Smooth muscle cell (in vitro differentiated cells): ENCODE measurements at regions not wholly inside any gene's neighbourhood (a gene's known extent, or its start where the extent isn't known, plus 50 kb on each side); places are given as distances from the start of the nearest gene placed in this dataset.

Experiments
- DNase-seq: peaks from one replicate; lab custom pipeline; 2025; ENCODE audit not compliant: unreplicated experiment; lab: John Stamatoyannopoulos, UW
- H2AFZ ChIP-seq: fragments of 200-600 bp; sonication (generic); 2 replicates; pipeline ENCODE4 v1.6.0; 2016; ENCODE audit warnings: antibody characterized with exemption, low read depth, mild to moderate bottlenecking
- H3F3A ChIP-seq: fragments of 200-600 bp; sonication (generic); 2 replicates; pipeline ENCODE4 v1.6.0; 2017; ENCODE audit warnings: antibody characterized with exemption, low read depth
- H3K27ac ChIP-seq: fragments of 200-600 bp; sonication (generic); 2 replicates; pipeline ENCODE4 v1.5.1; 2016; ENCODE audit warnings: low read depth, mild to moderate bottlenecking
- H3K27me3 ChIP-seq: fragments of 200-600 bp; sonication (generic); 2 replicates; pipeline ENCODE4 v1.6.1; 2016; ENCODE audit warnings: low read depth, mild to moderate bottlenecking
- H3K36me3 ChIP-seq: fragments of 200-600 bp; sonication (generic); 2 replicates; pipeline ENCODE4 v1.5.1; 2016; ENCODE audit warnings: low read depth
- H3K4me1 ChIP-seq: fragments of 200-600 bp; sonication (generic); 2 replicates; pipeline ENCODE4 v1.5.1; 2016; ENCODE audit warnings: low read depth
- H3K4me2 ChIP-seq: fragments of 200-600 bp; sonication (generic); 2 replicates; pipeline ENCODE4 v1.6.0; 2016; ENCODE audit warnings: mild to moderate bottlenecking
- H3K4me3 ChIP-seq: fragments of 200-600 bp; sonication (generic); 2 replicates; pipeline ENCODE4 v1.5.1; 2016; ENCODE audit warnings: mild to moderate bottlenecking
- H3K79me2 ChIP-seq: fragments of 200-600 bp; sonication (generic); 2 replicates; pipeline ENCODE4 v1.6.0; 2016; ENCODE audit warnings: low read depth, mild to moderate bottlenecking
- H3K9ac ChIP-seq: fragments of 200-600 bp; sonication (generic); 2 replicates; pipeline ENCODE4 v1.6.0; 2016; ENCODE audit warnings: low read depth
- H3K9me3 ChIP-seq: fragments of 200-600 bp; sonication (generic); replicated peaks from 2 replicates; pipeline ENCODE4 v1.5.1; 2016; ENCODE audit warnings: low read depth
- H4K20me1 ChIP-seq: fragments of 200-600 bp; sonication (generic); 2 replicates; pipeline ENCODE4 v1.6.0; 2016; ENCODE audit warnings: low read depth
- CTCF ChIP-seq: fragments of 200-600 bp; sonication (generic); IDR thresholded peaks from 2 replicates; pipeline ENCODE4 v1.5.1; 2017; ENCODE audit warnings: borderline replicate concordance, mild to moderate bottlenecking, antibody characterized with exemption; ENCODE audit not compliant: insufficient read depth, poor library complexity, severe bottlenecking
- WGBS: methylation state at CpG from one replicate; pipeline ENCODE4 v1.1.7; 2016; ENCODE audit warnings: low lambda C conversion rate; 5-methylcytosine and 5-hydroxymethylcytosine counted together

GRCh38 chr3:189057369-189057768 lies 114.4 kb upstream of the TPRG1 start:
- Histone ChIP-seq H2AFZ (no peak overlapping the region), H3K27me3 (no peaks in the 10 kb centered on the region), H3K36me3 (no peaks in the 10 kb centered on the region), H3K79me2 (no peaks in the 10 kb centered on the region), H3K9ac (no peak overlapping the region), H3K9me3 (no peaks in the 10 kb centered on the region), H3K4me1 (no peaks in the 10 kb centered on the region), H3K4me3 (no peak overlapping the region), H4K20me1 (no peaks in the 10 kb centered on the region), H3K27ac (no peak overlapping the region), H3K4me2 (no peak overlapping the region), H3F3A (no peaks in the 10 kb centered on the region)
- TF ChIP-seq CTCF = no peak
- no peak for DNase-seq
- 91% methylated on average over 1 of the region's 1 CpG for WGBS

- WGBS = 89% methylated on average over 5 of the region's 5 CpGs
- Histone ChIP-seq H3K4me2 (no peak overlapping the region), H3K4me1 (no peaks in the 10 kb centered on the region), H4K20me1 (no peaks in the 10 kb centered on the region), H3K36me3 (no peaks in the 10 kb centered on the region), H2AFZ (no peak overlapping the region), H3K4me3 (no peak overlapping the region), H3K9me3 (no peaks in the 10 kb centered on the region), H3K9ac (no peak overlapping the region), H3K79me2 (no peaks in the 10 kb centered on the region), H3K27me3 (no peaks in the 10 kb centered on the region), H3F3A (no peaks in the 10 kb centered on the region), H3K27ac (no peak overlapping the region)
- no peak for TF ChIP-seq CTCF
- no peak for DNase-seq
Measured at GRCh38 chr3:189058071-189058470, 113.7 kb upstream of the TPRG1 start.

GRCh38 chr3:189070965-189071364 lies 100.8 kb upstream of the TPRG1 start:
- peaks cover 2% of the 10 kb centered on the region for H3K9me3 ChIP-seq
- H3K4me3 ChIP-seq = no peak overlapping the region
- H2AFZ ChIP-seq = no peak overlapping the region
- H3K27me3 ChIP-seq = no peaks in the 10 kb centered on the region
- no peaks in the 10 kb centered on the region for H3K4me1 ChIP-seq
- no peak overlapping the region for H3K27ac ChIP-seq
- H4K20me1 ChIP-seq = no peaks in the 10 kb centered on the region
- no peaks in the 10 kb centered on the region for H3F3A ChIP-seq
- no peak overlapping the region for H3K4me2 ChIP-seq
- no peak for DNase-seq
- no peak for TF ChIP-seq CTCF
- no peak overlapping the region for H3K9ac ChIP-seq
- H3K79me2 ChIP-seq = no peaks in the 10 kb centered on the region
- H3K36me3 ChIP-seq = no peaks in the 10 kb centered on the region

DNA sequence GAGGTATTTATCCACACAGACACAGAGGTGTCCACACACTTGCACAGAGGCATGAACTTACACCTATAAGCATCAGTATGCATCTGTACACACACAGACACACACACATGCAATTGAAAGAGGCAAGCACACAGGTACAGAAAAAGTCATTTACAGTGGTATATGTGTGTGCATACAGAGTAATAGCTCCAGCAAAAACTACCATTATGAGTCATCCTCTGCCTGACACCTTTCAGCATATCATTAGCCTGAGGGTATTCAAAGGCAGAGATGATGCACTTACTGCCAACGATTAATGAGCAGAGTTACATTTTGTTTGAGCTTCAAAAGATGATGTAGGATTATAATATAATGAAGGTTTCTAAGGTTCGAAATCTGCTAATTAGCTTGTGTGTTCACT lies 100.3 kb upstream of the TPRG1 start:
- no peak overlapping the region for H3K4me3 ChIP-seq
- no peak for DNase-seq
- no peaks in the 10 kb centered on the region for H3K4me1 ChIP-seq
- 56% methylated on average over 2 of the region's 2 CpGs for WGBS
- no peaks in the 10 kb centered on the region for H3K27me3 ChIP-seq
- H3K27ac ChIP-seq = no peak overlapping the region
- no peak for TF ChIP-seq CTCF
- H2AFZ ChIP-seq = no peak overlapping the region
- no peaks in the 10 kb centered on the region for H3K79me2 ChIP-seq
- no peaks in the 10 kb centered on the region for H4K20me1 ChIP-seq
- no peaks in the 10 kb centered on the region for H3K9me3 ChIP-seq
- no peaks in the 10 kb centered on the region for H3F3A ChIP-seq
- no peak overlapping the region for H3K9ac ChIP-seq
- no peak overlapping the region for H3K4me2 ChIP-seq
- no peaks in the 10 kb centered on the region for H3K36me3 ChIP-seq
